HG03571 (cell line): ENCODE measurements at regions not wholly inside any gene's neighbourhood (a gene's known extent, or its start where the extent isn't known, plus 50 kb on each side); places are given as distances from the start of the nearest gene placed in this dataset.

ENCODE experiments used
- ATAC-seq: cut with Tn5 transposase; IDR thresholded peaks from one replicate; pipeline ENCODE4 v1.9.1; 2021; ENCODE audit not compliant: unreplicated experiment

GRCh38 chr1:239676522-239677273, 290.3 kb downstream of the CHRM3 start:
- ATAC-seq: no peak

- no peak for ATAC-seq
Measured at GRCh38 chr1:239677362-239677761, 291.0 kb downstream of the CHRM3 start.

- ATAC-seq: no peak
Measured at GRCh38 chr1:239678181-239678580, 291.8 kb downstream of the CHRM3 start.

GRCh38 chr1:239682046-239682445, 295.7 kb downstream of the CHRM3 start:
- ATAC-seq: no peak

GRCh38 chr1:239682960-239683359, 296.6 kb downstream of the CHRM3 start:
- ATAC-seq: no peak

- ATAC-seq: no peak
Measured at GRCh38 chr1:239686386-239686785, 300.0 kb downstream of the CHRM3 start.

- no peak for ATAC-seq
Measured at GRCh38 chr1:239696317-239696716, 309.9 kb downstream of the CHRM3 start.

GRCh38 chr1:239700667-239701066, 314.3 kb downstream of the CHRM3 start:
- ATAC-seq: no peak

GRCh38 chr1:239703075-239703474, 316.7 kb downstream of the CHRM3 start:
- ATAC-seq: no peak

GRCh38 chr1:239706245-239706892, 320.0 kb downstream of the CHRM3 start:
- no peak for ATAC-seq

GRCh38 chr1:239707615-239708014, 321.2 kb downstream of the CHRM3 start:
- ATAC-seq: no peak

GRCh38 chr1:239708622-239709021, 322.3 kb downstream of the CHRM3 start:
- ATAC-seq: no peak

GRCh38 chr1:239711768-239712167, 325.4 kb downstream of the CHRM3 start:
- ATAC-seq: no peak

GRCh38 chr1:239717097-239717917, 330.9 kb downstream of the CHRM3 start:
- ATAC-seq: no peak

- ATAC-seq: no peak
Measured at GRCh38 chr1:239717918-239718184, 331.5 kb downstream of the CHRM3 start.

- ATAC-seq: no peak
Measured at GRCh38 chr1:239718571-239718970, 332.2 kb downstream of the CHRM3 start.

GRCh38 chr1:239718997-239719628, 332.7 kb downstream of the CHRM3 start:
- ATAC-seq: no peak

- no peak for ATAC-seq
Measured at GRCh38 chr1:239719642-239720258, 333.4 kb downstream of the CHRM3 start.

- no peak for ATAC-seq
Measured at GRCh38 chr1:239722035-239722434, 335.7 kb downstream of the CHRM3 start.

GRCh38 chr1:239723776-239724367, 337.5 kb downstream of the CHRM3 start:
- ATAC-seq: no peak

- ATAC-seq: no peak
Measured at GRCh38 chr1:239725371-239725770, 339.0 kb downstream of the CHRM3 start.
